Neural cell (in vitro differentiated cells): ENCODE measurements at regions not wholly inside any gene's neighbourhood (a gene's known extent, or its start where the extent isn't known, plus 50 kb on each side); places are given as distances from the start of the nearest gene placed in this dataset.
A peak's percentile ranks its signal among the peaks of the same experiment; 100 is the strongest.

Source experiments
- H2AFZ ChIP-seq: fragments of 200-600, 300-800 bp; sonication (generic), shearing (Covaris generic); 2 replicates; pipeline ENCODE4 v1.6.0; 2014; ENCODE audit warnings: low read depth, mild to moderate bottlenecking, antibody characterized with exemption, low read length, moderate library complexity
- H3F3A ChIP-seq: fragments of 200-600 bp; shearing (Covaris generic); 2 replicates; pipeline ENCODE4 v1.6.1; 2016; ENCODE audit warnings: mild to moderate bottlenecking, moderate library complexity, mixed read lengths, antibody characterized with exemption, low read length; ENCODE audit not compliant: insufficient read depth, poor library complexity, severe bottlenecking
- H3K27ac ChIP-seq: fragments of 200-600, 300-800 bp; sonication (generic), shearing (Covaris generic); 2 replicates; pipeline ENCODE4 v1.5.1; 2014; ENCODE audit warnings: mild to moderate bottlenecking, low read length, moderate library complexity
- H3K27me3 ChIP-seq: fragments of 300-800, 200-600 bp; sonication (generic), shearing (Covaris generic); 2 replicates; pipeline ENCODE4 v1.6.0; 2014; ENCODE audit warnings: mild to moderate bottlenecking, low read depth, low read length, moderate library complexity; ENCODE audit not compliant: insufficient read depth
- H3K36me3 ChIP-seq: fragments of 300-800, 200-600 bp; sonication (generic), shearing (Covaris generic); 2 replicates; pipeline ENCODE4 v1.5.1; 2014; ENCODE audit warnings: mild to moderate bottlenecking, antibody characterized with exemption, low read length, moderate library complexity; ENCODE audit not compliant: insufficient read depth
- H3K4me2 ChIP-seq: fragments of 300-800, 200-600 bp; sonication (generic), shearing (Covaris generic); 2 replicates; pipeline ENCODE4 v1.6.0; 2014; ENCODE audit warnings: mild to moderate bottlenecking, low read length
- H3K4me3 ChIP-seq: fragments of 300-800, 200-600 bp; sonication (generic), shearing (Covaris generic); 2 replicates; pipeline ENCODE4 v1.5.1; 2014; ENCODE audit warnings: mild to moderate bottlenecking, low read length, moderate library complexity
- H3K79me2 ChIP-seq: fragments of 200-600 bp; shearing (Covaris generic); replicated peaks from 2 replicates; pipeline ENCODE4 v1.6.0; 2014; ENCODE audit warnings: mild to moderate bottlenecking, low read length, moderate library complexity; ENCODE audit not compliant: insufficient read depth
- H3K9ac ChIP-seq: fragments of 300-800, 200-600 bp; sonication (generic), shearing (Covaris generic); 2 replicates; pipeline ENCODE4 v1.6.1; 2016; ENCODE audit warnings: mild to moderate bottlenecking, low read length, mixed read lengths
- H3K9me2 ChIP-seq: fragments of 200-600 bp; shearing (Covaris generic); 2 replicates; pipeline ENCODE4 v1.6.1; 2016; ENCODE audit warnings: mild to moderate bottlenecking, low read length, mixed read lengths; ENCODE audit not compliant: insufficient read depth
- H3K9me3 ChIP-seq: fragments of 200-600, 300-800 bp; sonication (generic), shearing (Covaris generic); 2 replicates; pipeline ENCODE4 v1.6.1; 2016; ENCODE audit warnings: mild to moderate bottlenecking, mixed run types, low read length, moderate library complexity, mixed read lengths
- H4K20me1 ChIP-seq: fragments of 200-600 bp; shearing (Covaris generic); 2 replicates; pipeline ENCODE4 v1.6.1; 2016; ENCODE audit warnings: mild to moderate bottlenecking, mixed run types; ENCODE audit not compliant: insufficient read depth
- EP300 ChIP-seq: fragments of 450-650 bp; conservative IDR thresholded peaks from 2 replicates; pipeline ENCODE4 v1.6.1; 2014; ENCODE audit warnings: antibody characterized with exemption, mild to moderate bottlenecking, moderate library complexity; ENCODE audit not compliant: poor library complexity, severe bottlenecking
- EZH2 ChIP-seq: fragments of 200-600, 300-800 bp; shearing (Covaris generic), sonication (generic); IDR thresholded peaks from 2 replicates; pipeline ENCODE4 v1.6.1; 2014; ENCODE audit warnings: antibody characterized with exemption, low read length, borderline replicate concordance, mild to moderate bottlenecking; ENCODE audit not compliant: insufficient read depth, poor library complexity, severe bottlenecking
- MXI1 ChIP-seq: fragments of 450-650 bp; conservative IDR thresholded peaks from 2 replicates; pipeline ENCODE4 v1.6.1; 2014; ENCODE audit warnings: antibody characterized with exemption, mild to moderate bottlenecking; ENCODE audit not compliant: poor library complexity, severe bottlenecking
- POLR2AphosphoS5 ChIP-seq: IDR thresholded peaks from 2 replicates; pipeline ENCODE4 v1.6.1; 2012
- RAD21 ChIP-seq: fragments of 450-650 bp; conservative IDR thresholded peaks from 2 replicates; pipeline ENCODE4 v1.6.1; 2014; ENCODE audit warnings: antibody characterized with exemption, mild to moderate bottlenecking, moderate library complexity
- SMC3 ChIP-seq: fragments of 450-650 bp; conservative IDR thresholded peaks from 2 replicates; pipeline ENCODE4 v1.6.1; 2014; ENCODE audit warnings: antibody characterized with exemption, mild to moderate bottlenecking, moderate library complexity; ENCODE audit not compliant: poor library complexity
- TAF1 ChIP-seq: IDR thresholded peaks from 2 replicates; pipeline ENCODE4 v1.6.1; 2012; ENCODE audit warnings: low read depth
- TF ChIP-seq, protein P1 (sequence below): IDR thresholded peaks from 2 replicates; pipeline ENCODE4 v1.6.1; 2012; ENCODE audit warnings: borderline replicate concordance
- TF ChIP-seq, protein P2 (sequence below): fragments of 450-650 bp; IDR thresholded peaks from 2 replicates; pipeline ENCODE4 v1.5.1; 2014; ENCODE audit warnings: antibody characterized with exemption, mild to moderate bottlenecking, moderate library complexity; ENCODE audit not compliant: poor library complexity, severe bottlenecking

DNA sequence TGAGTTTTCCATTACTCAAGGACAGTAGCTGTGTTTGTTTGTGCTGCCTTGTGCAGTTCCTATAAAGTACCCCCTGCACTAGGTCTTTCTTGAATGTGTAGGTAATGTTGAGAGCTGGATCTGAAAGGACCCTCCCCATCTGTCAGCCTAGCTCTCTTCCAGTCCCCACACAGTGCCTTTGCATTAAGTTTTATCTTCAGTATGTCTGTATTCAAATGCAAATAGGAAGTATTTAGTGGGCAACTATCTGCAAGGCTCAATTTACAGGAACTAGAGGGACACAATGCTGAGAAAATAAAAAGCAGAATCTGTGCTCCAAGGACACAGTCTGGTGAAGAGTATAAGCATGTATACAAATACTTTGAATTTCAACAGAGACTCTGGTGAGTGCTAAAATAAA is 558.5 kb downstream of the RFC3 start:
- no peaks in the 10 kb centered on the region for H4K20me1 ChIP-seq
- H3K9ac ChIP-seq = no peak overlapping the region
- no peaks in the 10 kb centered on the region for H3K27me3 ChIP-seq
- H3K27ac ChIP-seq = no peak overlapping the region
- H3K36me3 ChIP-seq = no peaks in the 10 kb centered on the region
- TF ChIP-seq, protein P1, sequence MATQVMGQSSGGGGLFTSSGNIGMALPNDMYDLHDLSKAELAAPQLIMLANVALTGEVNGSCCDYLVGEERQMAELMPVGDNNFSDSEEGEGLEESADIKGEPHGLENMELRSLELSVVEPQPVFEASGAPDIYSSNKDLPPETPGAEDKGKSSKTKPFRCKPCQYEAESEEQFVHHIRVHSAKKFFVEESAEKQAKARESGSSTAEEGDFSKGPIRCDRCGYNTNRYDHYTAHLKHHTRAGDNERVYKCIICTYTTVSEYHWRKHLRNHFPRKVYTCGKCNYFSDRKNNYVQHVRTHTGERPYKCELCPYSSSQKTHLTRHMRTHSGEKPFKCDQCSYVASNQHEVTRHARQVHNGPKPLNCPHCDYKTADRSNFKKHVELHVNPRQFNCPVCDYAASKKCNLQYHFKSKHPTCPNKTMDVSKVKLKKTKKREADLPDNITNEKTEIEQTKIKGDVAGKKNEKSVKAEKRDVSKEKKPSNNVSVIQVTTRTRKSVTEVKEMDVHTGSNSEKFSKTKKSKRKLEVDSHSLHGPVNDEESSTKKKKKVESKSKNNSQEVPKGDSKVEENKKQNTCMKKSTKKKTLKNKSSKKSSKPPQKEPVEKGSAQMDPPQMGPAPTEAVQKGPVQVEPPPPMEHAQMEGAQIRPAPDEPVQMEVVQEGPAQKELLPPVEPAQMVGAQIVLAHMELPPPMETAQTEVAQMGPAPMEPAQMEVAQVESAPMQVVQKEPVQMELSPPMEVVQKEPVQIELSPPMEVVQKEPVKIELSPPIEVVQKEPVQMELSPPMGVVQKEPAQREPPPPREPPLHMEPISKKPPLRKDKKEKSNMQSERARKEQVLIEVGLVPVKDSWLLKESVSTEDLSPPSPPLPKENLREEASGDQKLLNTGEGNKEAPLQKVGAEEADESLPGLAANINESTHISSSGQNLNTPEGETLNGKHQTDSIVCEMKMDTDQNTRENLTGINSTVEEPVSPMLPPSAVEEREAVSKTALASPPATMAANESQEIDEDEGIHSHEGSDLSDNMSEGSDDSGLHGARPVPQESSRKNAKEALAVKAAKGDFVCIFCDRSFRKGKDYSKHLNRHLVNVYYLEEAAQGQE = no peak
- TF ChIP-seq RAD21 (no peak), EZH2 (no peak), POLR2AphosphoS5 (no peak), SMC3 (no peak), TAF1 (no peak)
- TF ChIP-seq, protein P2, sequence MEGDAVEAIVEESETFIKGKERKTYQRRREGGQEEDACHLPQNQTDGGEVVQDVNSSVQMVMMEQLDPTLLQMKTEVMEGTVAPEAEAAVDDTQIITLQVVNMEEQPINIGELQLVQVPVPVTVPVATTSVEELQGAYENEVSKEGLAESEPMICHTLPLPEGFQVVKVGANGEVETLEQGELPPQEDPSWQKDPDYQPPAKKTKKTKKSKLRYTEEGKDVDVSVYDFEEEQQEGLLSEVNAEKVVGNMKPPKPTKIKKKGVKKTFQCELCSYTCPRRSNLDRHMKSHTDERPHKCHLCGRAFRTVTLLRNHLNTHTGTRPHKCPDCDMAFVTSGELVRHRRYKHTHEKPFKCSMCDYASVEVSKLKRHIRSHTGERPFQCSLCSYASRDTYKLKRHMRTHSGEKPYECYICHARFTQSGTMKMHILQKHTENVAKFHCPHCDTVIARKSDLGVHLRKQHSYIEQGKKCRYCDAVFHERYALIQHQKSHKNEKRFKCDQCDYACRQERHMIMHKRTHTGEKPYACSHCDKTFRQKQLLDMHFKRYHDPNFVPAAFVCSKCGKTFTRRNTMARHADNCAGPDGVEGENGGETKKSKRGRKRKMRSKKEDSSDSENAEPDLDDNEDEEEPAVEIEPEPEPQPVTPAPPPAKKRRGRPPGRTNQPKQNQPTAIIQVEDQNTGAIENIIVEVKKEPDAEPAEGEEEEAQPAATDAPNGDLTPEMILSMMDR = no peak
- H3K79me2 ChIP-seq = no peaks in the 10 kb centered on the region
- no peak overlapping the region for H2AFZ ChIP-seq
- no peaks in the 10 kb centered on the region for H3K9me3 ChIP-seq
- H3K9me2 ChIP-seq = no peaks in the 10 kb centered on the region
- H3K4me3 ChIP-seq = no peak overlapping the region
- H3F3A ChIP-seq = no peaks in the 10 kb centered on the region
- H3K4me2 ChIP-seq = no peak overlapping the region

DNA sequence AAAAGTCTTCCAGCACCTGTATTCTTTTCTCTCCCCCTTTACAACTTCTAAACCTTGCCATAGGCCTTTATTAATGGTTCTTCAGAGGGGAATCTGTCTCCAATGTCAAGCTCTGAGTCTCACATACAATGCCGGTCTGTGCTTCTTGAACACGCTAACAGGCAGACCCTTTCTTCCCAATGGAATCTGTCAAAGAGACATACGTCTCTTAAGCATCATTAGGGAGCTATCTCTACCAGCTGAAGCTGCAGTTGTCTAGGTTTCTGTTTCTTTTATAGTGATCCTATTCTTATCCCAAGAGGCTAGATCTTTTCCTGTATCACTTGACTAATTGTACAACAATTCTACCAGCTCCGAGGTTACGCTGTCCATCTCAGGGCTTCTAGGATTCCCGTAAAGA is 560.8 kb upstream of the NBEA start:
- TF ChIP-seq POLR2AphosphoS5 (peak; percentile 50), MXI1 (no peak), EP300 (peak; percentile 62)
- TF ChIP-seq, protein P1 = no peak
- no peak overlapping the region for H3K27ac ChIP-seq
- no peaks in the 10 kb centered on the region for H3K9me3 ChIP-seq
- H3K9ac ChIP-seq = no peak overlapping the region
- no peaks in the 10 kb centered on the region for H3K9me2 ChIP-seq
- no peak overlapping the region for H3K4me2 ChIP-seq
- H4K20me1 ChIP-seq = no peaks in the 10 kb centered on the region
- no peaks in the 10 kb centered on the region for H3K36me3 ChIP-seq
- no peak overlapping the region for H2AFZ ChIP-seq
- H3F3A ChIP-seq = no peaks in the 10 kb centered on the region
- no peaks in the 10 kb centered on the region for H3K27me3 ChIP-seq
- H3K79me2 ChIP-seq = no peaks in the 10 kb centered on the region
- H3K4me3 ChIP-seq = no peak overlapping the region
